AG04449 (cell line): ENCODE measurements at regions not wholly inside any gene's neighbourhood (a gene's known extent, or its start where the extent isn't known, plus 50 kb on each side); places are given as distances from the start of the nearest gene placed in this dataset.
A peak's percentile ranks its signal among the peaks of the same experiment; 100 is the strongest.

Experiments used
- CTCF ChIA-PET: fragments of 350-600 bp; formaldehyde crosslinking; extraction: SDS; loops from one replicate; lab custom pipeline; 2021; ENCODE audit warnings: antibody characterized with exemption; lab: Yijun Ruan, JAX
- POLR2A ChIA-PET: fragments of 400-600, 350-600 bp; formaldehyde crosslinking; extraction: SDS; loops from one replicate; lab custom pipeline; 2020; ENCODE audit warnings: antibody characterized with exemption, inconsistent platforms; lab: Yijun Ruan, JAX
- DNase-seq: peaks from one replicate; pipeline ENCODE4 v3.0.0-alpha.2; 2010; ENCODE audit warnings: low read depth, low spot score
- H3K4me3 ChIP-seq: 2 replicates; pipeline ENCODE4 v1.5.1; 2011; ENCODE audit warnings: low read depth, mild to moderate bottlenecking, control low read depth, low read length
- TF ChIP-seq, protein P1 (sequence below): IDR thresholded peaks from one replicate; pipeline ENCODE4 v1.5.1; 2011; ENCODE audit warnings: mild to moderate bottlenecking, moderate library complexity, low read length, control low read depth, inconsistent platforms; ENCODE audit not compliant: insufficient read depth; ENCODE audit errors: missing control alignments

DNA sequence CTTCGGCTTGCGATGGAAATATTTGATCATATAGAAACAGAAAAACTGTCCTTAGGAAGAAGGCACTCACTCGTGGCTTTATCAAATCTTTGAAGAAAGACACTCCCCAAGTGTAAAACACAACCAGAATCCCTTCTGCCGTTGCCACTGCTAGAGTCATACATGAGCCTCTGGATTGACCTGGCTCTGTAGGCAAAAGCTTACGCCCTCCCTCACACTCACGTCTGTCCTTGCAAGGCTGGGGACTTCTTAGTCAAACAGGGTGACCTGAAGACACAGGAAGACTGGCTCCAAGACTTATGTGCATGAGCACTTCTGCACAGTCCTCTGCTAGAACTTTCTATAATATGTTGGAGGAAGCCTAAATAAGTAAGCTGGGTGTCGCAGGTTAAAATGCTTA lies 135.4 kb upstream of the MDFIC start:
- no peak for DNase-seq
- POLR2A ChIA-PET, result no interaction called here
- no peak overlapping the region for H3K4me3 ChIP-seq
- TF ChIP-seq, protein P1, sequence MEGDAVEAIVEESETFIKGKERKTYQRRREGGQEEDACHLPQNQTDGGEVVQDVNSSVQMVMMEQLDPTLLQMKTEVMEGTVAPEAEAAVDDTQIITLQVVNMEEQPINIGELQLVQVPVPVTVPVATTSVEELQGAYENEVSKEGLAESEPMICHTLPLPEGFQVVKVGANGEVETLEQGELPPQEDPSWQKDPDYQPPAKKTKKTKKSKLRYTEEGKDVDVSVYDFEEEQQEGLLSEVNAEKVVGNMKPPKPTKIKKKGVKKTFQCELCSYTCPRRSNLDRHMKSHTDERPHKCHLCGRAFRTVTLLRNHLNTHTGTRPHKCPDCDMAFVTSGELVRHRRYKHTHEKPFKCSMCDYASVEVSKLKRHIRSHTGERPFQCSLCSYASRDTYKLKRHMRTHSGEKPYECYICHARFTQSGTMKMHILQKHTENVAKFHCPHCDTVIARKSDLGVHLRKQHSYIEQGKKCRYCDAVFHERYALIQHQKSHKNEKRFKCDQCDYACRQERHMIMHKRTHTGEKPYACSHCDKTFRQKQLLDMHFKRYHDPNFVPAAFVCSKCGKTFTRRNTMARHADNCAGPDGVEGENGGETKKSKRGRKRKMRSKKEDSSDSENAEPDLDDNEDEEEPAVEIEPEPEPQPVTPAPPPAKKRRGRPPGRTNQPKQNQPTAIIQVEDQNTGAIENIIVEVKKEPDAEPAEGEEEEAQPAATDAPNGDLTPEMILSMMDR, result no peak
- CTCF ChIA-PET, result no interaction called here

DNA sequence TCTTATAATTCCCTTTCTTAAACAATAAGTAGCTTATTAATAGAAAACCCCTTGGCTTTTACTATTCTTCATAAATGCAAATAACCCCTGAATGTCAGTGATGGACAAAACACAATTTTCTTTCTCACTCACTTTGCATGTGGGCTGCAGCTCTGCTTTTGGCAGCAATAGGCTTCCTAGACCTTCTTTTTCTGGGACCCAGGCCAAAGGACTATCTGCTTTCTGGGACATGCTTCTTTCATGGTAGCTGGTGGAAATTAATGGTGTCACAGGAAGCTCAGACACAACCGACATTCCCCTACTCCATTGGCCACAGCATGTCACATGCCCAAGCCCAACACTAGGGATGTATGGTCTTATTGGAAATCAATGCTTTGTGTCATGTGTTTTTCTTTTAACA lies 134.3 kb upstream of the MDFIC start:
- H3K4me3 ChIP-seq, result no peak overlapping the region
- TF ChIP-seq, protein P1, result no peak
- no peak for DNase-seq
- CTCF ChIA-PET, result no interaction called here
- POLR2A ChIA-PET, result no interaction called here

DNA sequence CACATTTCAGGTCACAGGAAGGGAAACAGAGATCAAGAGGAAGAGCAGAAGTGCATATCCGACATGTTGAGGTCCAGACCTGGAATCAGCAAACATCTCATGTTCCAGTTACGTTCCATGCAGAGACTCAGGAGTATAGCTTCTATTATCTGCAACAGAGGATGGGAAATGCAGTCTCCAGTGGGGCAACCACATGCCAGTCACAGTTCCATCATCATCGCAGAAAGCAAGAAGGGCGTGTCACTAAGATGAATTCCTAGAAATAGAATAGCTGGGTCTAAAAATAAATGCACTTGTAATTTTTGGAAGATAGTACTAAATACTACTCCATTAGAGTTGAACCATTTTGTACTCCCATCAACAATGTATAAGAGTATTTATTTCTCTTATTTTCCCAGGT lies 133.2 kb upstream of the MDFIC start:
- POLR2A ChIA-PET, result no interaction called here
- DNase-seq, result no peak
- CTCF ChIA-PET, result no interaction called here
- no peak overlapping the region for H3K4me3 ChIP-seq
- TF ChIP-seq, protein P1, result no peak

DNA sequence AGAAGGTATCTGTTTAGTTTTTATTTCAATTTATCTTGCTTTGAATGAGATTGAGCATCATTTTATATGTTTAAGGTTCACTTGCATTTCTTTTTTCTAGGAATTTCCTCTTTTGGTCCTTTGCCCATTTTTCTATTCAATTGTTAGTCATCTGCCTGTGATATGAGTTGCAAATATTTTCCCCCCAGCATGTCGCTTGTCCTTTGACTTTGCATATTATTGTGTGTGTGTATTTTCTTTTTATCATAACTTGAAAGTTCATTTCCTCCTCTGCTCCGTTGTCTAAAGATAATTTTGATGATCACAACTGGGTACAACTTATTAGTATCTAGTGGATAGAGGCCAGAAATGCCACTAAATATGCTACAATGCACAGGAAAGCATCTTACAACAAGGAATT lies 132.7 kb upstream of the MDFIC start:
- no peak overlapping the region for H3K4me3 ChIP-seq
- ChIA-PET CTCF (no interaction called here), POLR2A (no interaction called here)
- DNase-seq, result no peak
- TF ChIP-seq, protein P1, result no peak

DNA sequence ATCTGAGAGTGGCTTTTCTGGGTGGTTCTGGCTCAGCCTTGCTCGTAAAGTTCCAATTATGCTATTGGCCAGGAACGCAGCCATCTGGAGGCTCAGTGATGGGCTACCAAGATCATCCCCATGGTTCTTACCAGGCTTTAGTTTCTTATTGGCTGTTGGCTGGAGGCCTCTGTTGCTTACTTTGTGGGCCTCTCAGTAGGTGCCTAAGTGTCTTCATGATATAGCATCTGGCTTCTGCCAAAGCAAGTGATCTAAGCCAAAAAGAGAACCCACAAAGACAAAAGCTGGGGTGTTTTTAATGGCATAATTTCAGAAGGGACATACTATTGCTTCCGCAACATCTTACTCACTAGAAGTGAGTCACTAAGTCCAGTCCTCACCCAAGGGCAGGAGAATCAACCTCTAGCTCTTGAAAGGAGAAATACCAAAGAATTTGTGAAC lies 132.0 kb upstream of the MDFIC start:
- TF ChIP-seq, protein P1, result no peak
- DNase-seq, result peak; percentile 49
- ChIA-PET CTCF (interaction anchor here (0.8 kb wide), 1 partner anchor 9 kb away, joined by 3 read pairs; no protein-coding TSS in a partner anchor), POLR2A (no interaction called here)
- H3K4me3 ChIP-seq, result no peak overlapping the region

DNA sequence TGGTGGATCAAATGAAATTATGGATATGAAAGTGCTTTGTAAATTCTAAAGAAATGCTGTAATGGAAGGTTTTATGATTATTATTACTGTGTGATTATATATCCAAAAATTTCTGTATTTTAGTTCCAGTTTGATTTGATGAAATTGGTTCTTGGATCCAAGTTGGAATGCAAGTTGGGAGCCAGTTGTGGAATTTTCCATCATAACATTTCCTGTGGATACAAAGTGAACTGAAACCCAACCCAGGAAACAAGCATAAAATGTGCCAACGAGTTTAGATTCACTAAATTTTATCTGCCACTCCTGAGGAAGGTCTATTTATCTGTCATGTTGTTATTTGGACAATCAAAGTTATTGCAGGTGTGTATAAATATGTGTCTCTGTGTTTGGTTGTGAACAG lies 131.4 kb upstream of the MDFIC start:
- POLR2A ChIA-PET, result no interaction called here
- no peak for DNase-seq

More for the DNA sequence above, 131.4 kb upstream of the MDFIC start:
- no peak overlapping the region for H3K4me3 ChIP-seq
- TF ChIP-seq, protein P1, result no peak
- CTCF ChIA-PET, result interaction anchor here (0.8 kb wide), 1 partner anchor 9 kb away, joined by 3 read pairs; no protein-coding TSS in a partner anchor
